Stimulated activated CD4-positive, alpha-beta T cell treated with anti-CD3 and anti-CD28 coated beads, Interleukin-4, amount 100 ng/mL, for 48 hours (primary cell): ENCODE measurements at regions not wholly inside any gene's neighbourhood (a gene's known extent, or its start where the extent isn't known, plus 50 kb on each side); places are given as distances from the start of the nearest gene placed in this dataset.

ENCODE experiments used
- DNase-seq, 2 donors: peaks; one replicate each; pipeline ENCODE4 v3.0.0-alpha.2; 2020; ENCODE audit warnings: low read depth in 2 of 2

DNA sequence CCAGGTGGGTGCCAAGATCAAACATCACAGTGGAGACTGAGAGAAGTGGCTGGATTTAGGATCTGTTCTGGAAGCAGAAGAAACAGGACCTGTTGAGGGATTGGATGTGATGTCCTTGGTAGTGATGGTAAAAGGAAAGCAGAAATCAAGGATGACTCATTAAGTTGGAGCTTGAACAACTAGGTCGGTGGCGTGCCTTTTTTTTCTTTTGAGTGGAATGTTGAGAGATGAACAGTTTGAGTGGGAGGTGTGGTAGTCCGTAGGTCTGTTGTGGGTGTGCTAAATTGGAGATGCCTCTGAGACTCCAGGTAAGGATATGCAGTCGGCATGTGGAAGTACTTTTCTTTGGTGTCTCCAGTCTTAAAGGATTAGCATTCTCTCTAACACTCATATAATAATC is 92.1 kb upstream of the IL12B start:
- no peak for DNase-seq

GRCh38 chr5:159422910-159423309 is 92.6 kb upstream of the IL12B start:
- no peak for DNase-seq

- no peak for DNase-seq
Observed at GRCh38 chr5:159424123-159424522, 93.8 kb upstream of the IL12B start.

DNA sequence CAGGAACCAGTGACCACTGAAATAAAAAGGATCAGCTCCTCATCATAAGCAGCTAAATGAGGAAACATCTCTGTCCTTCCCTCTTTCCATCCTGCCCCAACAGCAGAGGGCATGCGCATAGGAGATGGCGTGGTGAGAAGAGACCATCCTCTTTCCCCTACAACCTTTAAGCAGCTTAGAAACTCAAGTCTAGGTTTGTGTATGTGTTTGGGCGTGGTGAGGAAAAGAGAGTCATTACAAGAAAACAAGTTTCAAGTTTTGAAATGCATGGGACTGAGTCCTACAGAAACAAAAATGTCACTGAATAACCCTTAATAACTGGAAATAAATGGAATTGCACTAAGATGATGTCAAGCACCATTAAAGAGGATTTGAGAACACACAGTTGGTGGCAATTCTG is 96.4 kb upstream of the IL12B start:
- DNase-seq = no peak

DNA sequence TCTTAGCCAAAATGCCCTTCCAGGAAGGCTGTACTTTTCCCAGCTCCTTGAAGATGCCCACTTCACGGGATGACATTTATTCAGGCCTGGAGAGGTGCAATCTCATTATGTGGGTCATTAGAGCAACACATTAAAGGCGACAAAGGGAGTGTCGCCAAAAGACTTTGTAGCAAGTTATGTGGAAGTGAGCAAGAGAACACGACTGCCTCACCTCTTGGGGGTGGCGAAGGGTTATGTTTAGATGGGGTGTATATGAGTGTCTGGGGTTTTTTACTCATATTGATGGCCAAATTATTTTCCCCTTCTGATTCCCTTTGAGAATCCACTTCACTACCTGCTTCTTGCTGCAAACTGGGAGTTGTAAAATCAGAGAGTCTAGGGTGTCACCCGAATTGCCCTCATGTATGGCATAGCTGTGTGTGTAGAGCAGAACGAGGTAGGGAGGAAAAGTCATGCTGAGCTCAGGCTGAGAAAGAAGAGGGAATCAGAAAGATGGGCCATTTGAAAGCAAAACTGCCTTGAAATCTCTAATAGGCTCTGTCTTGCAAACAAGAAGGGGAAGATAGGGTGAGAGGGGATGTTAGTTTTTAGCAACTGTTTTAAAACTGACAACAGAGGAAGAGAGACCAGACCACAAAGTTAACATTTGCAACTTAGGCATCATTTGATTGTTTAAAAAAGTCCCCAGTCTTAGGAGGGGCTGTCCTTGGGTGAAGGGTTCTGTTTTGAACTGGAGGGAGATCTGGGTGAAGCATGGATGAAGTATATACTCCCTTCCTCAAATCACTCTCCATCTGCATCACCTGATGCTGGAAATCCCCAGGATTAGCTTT is 97.1 kb upstream of the IL12B start:
- no peak for DNase-seq

GRCh38 chr5:159430361-159431012 is 100.2 kb upstream of the IL12B start:
- DNase-seq = no peak

- no peak for DNase-seq
Observed at GRCh38 chr5:159435855-159436254, 105.6 kb upstream of the IL12B start.

- DNase-seq = no peak
Observed at GRCh38 chr5:159438092-159438491, 107.8 kb upstream of the IL12B start.

GRCh38 chr5:159439002-159439401 is 108.7 kb upstream of the IL12B start:
- DNase-seq = no peak

DNA sequence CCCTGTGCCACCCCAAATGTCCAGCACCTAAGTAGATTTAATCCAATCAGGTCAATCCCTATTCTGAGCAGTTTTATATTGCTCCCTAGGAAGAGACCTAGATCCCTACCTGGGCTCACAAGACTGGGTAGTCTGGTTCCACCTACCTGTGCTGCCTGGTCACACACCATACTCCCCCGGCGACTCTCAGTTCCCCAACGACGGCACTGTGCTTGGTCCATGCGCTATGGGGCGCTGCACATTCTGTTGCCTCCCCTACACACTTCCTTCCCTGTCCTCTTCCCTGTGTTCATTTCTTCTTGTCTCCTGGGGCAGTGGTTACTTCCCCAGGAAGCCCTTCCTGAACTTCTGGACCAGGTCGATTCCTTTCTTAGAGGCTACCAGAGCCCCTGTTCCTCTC is 109.9 kb upstream of the IL12B start:
- no peak for DNase-seq

DNA sequence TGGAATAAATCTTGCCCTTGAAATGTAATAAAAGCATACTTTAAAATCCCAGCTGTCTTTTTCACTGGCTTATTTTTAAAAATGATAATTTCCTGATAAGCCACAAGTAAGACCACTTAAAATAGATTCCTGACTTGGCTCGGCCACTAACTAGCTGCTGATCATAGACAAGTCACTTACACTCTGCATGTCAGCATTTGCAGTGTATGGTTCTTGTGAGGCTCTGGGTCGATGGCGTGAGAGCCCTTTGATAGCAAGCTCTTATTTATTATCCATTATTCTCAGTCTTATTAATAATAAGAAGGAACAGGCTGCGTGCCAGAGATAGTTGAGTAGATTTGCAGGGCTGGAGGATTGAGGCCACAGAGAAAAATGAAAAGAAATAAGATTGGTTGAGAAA is 110.7 kb upstream of the IL12B start:
- no peak for DNase-seq

DNA sequence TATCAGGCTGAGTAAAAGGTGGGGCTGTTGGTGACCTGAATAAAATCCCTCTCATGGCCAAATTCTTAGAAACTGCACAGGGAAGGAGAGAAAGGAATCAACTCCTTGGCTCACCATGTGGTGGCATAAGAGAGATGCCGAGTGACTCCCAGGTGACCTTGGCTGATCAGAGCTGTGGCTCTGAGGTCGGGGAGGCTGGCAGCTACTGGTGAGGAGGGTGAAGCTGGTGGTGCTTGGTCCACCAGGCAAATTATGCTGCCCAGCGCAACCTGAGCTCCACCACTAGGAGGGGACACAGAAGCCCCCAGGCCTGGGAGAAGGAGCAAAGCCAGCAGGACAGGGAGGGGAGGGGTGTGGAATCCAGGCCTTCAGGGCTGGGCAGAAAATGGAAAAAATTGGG is 111.2 kb upstream of the IL12B start:
- DNase-seq = no peak

DNA sequence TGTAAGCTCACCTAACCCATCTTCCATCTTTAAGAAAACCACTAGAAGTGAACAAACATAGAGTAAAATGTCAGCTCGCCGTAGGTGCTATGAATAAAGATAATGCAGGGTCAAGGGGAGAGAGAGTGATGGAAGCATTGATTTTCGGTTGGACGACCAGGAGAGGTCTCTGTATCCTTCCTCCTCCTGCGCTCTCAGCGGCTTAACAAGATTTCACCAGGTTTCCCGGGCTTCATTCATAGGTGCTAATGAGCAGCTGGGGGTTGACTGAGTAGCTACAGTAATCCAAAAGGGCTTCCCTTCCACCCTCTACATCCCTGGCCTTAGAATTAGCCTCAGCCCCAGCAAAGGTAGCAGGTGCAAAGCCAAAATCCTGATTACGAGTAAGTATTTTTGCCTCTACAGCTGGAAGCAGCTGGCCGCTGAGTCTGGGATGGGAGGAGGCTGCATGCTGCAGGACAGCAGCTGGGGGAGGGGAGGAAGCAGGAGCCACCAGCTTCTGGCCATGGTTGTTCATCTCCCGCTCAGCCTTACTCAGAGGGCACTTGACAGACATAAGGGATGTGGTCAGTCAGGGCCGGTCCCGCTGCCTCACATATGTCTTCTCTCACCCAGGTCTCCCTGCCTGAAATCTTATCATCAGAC is 112.0 kb upstream of the IL12B start:
- no peak for DNase-seq

DNA sequence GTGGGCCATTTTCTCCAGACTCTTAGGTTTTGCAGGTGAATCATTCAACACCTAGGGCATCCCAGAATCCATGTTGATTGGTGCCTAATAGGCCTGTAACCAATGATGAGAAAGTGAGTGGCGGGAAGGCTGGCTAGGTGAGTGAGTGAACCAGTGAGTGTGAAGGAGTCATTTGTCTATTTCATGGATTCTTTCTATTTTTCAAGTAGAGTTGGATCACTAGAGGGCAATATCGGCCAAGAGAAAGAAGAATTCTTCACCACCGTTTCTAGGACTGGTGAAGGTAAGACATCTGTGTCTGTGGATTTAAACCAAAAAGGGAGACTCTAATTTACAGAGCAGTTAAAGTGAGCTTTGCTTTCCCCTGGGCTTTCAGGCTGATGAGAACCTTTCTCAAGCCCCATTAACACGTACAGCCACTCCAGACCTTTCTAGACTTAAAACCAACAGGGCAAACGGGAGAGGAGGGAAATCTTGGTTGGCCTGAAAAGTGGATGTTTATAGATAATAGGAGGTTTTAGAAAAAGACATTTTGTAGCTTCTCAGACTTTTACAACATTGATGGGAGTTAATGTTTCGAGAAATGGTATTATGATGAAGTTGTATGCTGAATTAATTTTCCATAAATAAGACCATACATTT is 114.3 kb upstream of the IL12B start:
- DNase-seq = no peak

GRCh38 chr5:159447116-159447515 is 116.8 kb upstream of the IL12B start:
- DNase-seq = no peak

DNA sequence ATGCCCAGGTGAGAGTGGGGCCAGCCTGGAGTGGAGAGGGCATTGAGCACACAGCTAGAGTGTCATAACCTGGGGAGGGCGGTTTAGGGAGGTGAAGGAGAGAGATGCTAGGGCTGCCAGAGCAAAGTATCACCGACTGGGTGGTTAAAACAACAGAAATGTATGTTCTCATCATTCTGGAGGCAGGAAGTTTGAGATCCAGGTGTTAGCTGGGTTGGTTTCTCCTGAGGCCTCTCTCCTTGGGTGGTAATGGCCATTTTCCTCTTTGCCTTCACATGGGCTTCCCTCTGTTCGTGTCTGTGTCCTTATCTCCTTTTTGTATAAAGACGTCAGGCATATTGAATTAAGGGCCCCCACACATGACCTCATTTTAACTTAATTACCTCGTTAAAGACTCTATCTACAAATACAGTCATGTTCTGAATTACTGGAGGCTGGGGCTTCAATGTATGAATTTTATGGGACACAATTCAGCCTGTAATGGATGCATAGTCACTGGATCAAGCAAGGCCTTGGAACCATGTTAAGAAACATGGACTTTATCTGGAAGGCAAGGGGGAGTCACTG is 118.6 kb upstream of the IL12B start:
- no peak for DNase-seq

DNA sequence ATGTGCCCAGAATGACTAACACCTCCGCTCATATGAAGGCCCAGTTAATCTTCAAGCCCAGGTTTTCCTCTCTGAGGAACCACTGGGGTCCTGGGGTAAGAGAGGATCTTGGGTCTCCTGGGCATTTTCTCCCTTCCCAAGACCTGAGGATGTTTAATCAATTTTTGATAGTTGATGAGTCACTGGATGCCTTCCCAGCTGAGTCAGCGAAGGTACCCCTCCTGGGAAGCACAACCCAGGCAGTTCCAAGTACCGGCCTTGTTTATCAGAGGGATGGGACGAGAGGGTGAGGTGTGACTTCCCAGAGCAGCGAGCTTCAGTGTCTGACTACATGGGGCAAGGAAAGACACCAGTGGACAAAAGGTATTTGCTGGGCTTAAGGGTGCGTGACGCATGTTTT is 119.6 kb upstream of the IL12B start:
- no peak for DNase-seq

DNA sequence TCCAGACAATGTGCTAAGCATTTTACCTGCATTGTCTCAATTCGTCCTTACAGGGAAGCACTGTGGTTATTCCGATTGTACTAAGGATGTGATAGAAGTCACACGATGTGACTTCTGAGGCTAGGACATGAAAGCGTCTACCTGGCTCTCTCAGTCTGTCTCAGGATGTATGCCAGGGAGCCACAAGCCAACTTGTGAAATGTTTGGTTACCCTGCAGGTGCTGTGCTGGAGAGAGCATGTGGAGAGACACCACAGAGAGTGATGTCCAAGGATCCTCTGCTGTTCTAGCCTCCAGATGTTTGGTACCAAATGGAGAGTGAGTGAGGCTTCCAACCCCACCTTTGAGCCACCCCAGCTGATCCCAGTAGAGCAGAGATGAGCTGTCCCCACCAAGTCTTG is 120.1 kb upstream of the IL12B start:
- DNase-seq = no peak

- DNase-seq = no peak
Observed at GRCh38 chr5:159451197-159452052, 121.1 kb upstream of the IL12B start.

DNA sequence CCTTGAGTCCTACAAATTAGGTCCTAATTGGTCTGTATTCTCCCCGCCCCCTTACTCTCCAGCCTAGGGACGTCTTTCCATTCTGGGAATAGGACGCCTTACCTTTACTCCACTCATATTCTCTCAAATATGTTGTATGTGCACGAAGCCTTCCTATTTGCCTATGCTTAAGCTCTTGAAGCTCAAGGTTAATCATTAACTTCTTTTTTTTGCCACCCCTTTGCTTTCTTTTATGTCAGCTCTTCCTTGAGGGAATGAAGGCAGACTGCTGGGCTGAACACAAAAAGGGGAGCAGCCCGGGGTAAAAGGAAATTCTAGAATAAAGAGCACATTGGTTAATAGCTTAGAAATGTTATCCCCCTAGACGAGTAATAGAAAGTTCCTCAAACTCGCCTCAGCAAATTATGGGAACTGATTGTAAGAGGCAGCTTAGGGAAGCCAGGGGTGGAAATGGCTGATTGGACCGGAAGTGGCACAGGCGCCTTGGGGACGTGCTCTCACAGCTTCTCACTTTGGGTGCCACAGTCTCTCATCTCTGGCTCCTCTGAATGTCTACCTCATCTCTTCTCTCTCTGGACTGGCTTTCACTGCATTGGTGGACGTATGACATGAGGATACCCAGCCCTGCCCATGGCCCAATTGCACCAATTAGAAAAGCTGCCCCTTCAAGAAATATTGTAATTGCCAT is 122.3 kb upstream of the IL12B start:
- DNase-seq = no peak

GRCh38 chr5:159453209-159453608 is 122.9 kb upstream of the IL12B start:
- no peak for DNase-seq
